Sciatic nerve (tissue), 2 donors: ENCODE measurements at regions not wholly inside any gene's neighbourhood (a gene's known extent, or its start where the extent isn't known, plus 50 kb on each side); places are given as distances from the start of the nearest gene placed in this dataset.
"Not testable (repeated sequence)": the region's sequence is repeated elsewhere in the genome, so short reads cannot be mapped to it uniquely, and the experiment has no call there.

Experiments
- ATAC-seq: fragments of 200-7000 bp; cut with Tn5 transposase; one replicate; pipeline ENCODE4 v1.9.1; 2020; ENCODE audit warnings: mild to moderate bottlenecking, moderate library complexity
- DNase-seq: peaks from one replicate; pipeline ENCODE4 v3.0.0-alpha.2; 2020; ENCODE audit warnings: low spot score
- intact Hi-C: fragments of 100-400 bp; cut with DNase I; formaldehyde crosslinking; loops from one replicate; pipeline ENCODE4 v1.14.2; 2022
- donor health status: DM: no; HTN: no; CAD: no.
- donor health status: DM: no; HTN: no; CAD: no.

DNA sequence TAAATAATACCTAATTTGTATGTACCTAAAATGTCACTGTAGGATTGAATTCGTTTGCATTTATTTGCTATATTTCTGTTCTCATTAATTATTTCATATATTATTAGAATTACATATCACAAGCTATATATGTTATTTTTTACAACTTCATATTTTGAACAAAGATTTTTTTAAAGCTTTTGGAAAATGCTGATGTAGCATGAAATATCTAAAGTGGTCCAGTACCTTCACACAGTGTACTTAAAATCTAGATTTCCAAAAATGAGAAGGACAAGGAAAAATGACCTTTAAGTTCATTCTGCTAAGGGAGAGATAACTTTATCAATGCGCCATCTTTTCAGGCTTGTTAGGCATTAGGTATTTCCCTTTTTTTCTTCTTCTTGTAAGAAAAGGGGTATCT is 71.8 kb downstream of the LARP7 start:
- intact Hi-C loops: no loop called here
- no peak for ATAC-seq
- DNase-seq: no peak

GRCh38 chr4:112714922-112715901 is 78.3 kb downstream of the LARP7 start:
- DNase-seq (no peak), ATAC-seq (no peak)
- intact Hi-C loops: no loop called here

- ATAC-seq (no peak), DNase-seq (no peak)
- intact Hi-C loops: no loop called here
Measured at GRCh38 chr4:112717856-112718255, 80.9 kb downstream of the LARP7 start.

DNA sequence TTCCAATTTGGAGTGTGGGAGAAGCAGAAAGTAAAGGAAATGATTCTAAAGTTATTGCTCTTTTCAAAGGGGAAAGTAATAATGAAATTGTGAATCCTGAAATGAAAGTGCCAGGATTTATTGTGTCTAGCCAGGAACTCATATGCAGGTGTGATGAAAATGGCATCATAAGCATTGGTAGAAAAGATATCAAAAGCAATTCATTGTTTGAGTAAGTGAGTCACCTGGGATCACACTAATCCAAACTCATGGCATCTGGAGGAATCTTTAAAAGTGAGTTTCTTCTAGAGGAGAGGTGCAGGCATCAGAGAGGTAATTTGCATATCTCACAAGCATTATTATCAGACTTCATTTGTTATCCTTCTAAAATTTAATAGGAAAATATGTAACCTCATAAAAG is 84.7 kb downstream of the LARP7 start:
- intact Hi-C loops: no loop called here
- ATAC-seq: no peak
- no peak for DNase-seq

GRCh38 chr4:112726041-112726440 is 89.1 kb downstream of the LARP7 start:
- intact Hi-C loops: no loop called here
- ATAC-seq: no peak

GRCh38 chr4:112727728-112728127 is 90.8 kb downstream of the LARP7 start:
- intact Hi-C loops, ATAC-seq, DNase-seq: not testable (repeated sequence)

More at GRCh38 chr4:112726041-112726440, 89.1 kb downstream of the LARP7 start:
- DNase-seq: no peak

DNA sequence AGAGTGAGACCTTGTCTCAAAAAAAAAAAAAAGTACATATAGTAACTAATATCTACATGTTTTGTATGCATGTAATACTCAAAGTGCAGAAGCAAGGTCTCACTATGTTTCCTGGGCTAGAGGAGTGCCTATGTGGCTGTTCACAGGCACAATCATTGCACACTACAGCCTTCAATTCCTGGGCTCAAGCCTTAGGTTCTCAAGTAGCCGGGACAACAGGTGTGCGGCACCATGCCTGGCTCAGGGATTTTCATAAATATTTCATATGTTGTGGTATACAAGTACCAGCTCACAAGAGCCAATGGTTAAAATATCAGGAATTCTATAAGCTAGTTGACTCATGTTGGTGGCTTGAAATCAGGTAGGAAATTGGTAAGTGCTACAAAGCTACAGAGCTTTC is 94.8 kb downstream of the LARP7 start:
- DNase-seq: no peak
- ATAC-seq: no peak
- intact Hi-C loops: no loop called here

DNA sequence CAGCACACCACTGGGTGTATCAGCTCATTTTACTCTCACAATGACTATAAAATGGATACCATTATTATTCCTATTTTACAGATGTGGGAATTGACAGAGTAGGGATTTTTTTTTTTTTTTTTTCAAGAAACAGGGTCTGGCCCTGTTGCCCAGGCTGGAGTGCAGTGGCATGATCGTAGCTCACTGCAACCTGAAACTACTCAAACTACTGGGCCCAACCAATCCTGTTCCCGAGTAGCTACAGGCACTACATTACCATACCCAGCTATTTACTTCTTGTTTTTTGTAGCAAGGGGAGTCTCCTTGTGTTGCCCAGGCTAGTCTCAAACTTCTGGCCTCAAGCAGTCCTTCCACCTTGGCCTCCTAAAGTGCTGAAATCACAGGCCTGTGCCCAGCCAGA is 95.2 kb downstream of the LARP7 start:
- intact Hi-C loops: no loop called here
- no peak for DNase-seq
- no peak for ATAC-seq

DNA sequence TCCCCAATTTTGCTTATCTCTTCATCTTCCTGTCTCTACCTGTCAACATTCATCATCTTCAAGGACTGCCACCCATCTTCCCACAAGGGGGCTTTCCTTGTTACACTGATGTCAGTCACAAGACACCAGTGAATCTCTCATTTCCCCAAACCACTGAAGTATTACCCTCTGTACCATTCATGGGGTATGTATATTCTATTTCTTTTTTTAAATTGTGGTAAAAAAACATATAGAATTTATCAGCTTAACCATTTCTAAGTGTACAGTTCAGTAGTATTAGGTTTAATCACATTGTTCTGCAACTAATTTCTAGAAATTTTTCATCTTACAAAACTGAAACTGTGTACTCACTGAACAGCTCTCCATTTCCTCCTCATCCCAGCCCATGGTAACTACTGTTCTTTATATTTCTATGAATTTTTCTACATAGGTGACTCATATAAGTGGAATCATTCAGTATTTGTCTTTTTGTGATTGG is 98.6 kb downstream of the LARP7 start:
- ATAC-seq (no peak), DNase-seq (no peak)
- intact Hi-C loops: no loop called here

- DNase-seq (no peak), ATAC-seq (no peak)
- intact Hi-C loops: no loop called here
Measured at GRCh38 chr4:112736718-112737135, 99.8 kb downstream of the LARP7 start.

- ATAC-seq (no peak), DNase-seq (no peak)
- intact Hi-C loops: no loop called here
Measured at GRCh38 chr4:112739442-112739841, 102.5 kb downstream of the LARP7 start.

GRCh38 chr4:112747036-112747435 is 110.1 kb downstream of the LARP7 start:
- ATAC-seq (no peak), DNase-seq (no peak)
- intact Hi-C loops: no loop called here

- ATAC-seq (no peak), DNase-seq (no peak)
- intact Hi-C loops: no loop called here
Measured at GRCh38 chr4:112748352-112748878, 111.5 kb downstream of the LARP7 start.

- intact Hi-C loops, ATAC-seq, DNase-seq: not testable (repeated sequence)
Measured at GRCh38 chr4:112750749-112751148, 113.8 kb downstream of the LARP7 start.

GRCh38 chr4:112751447-112751846 is 114.5 kb downstream of the LARP7 start:
- intact Hi-C loops: no loop called here
- no peak for DNase-seq
- no peak for ATAC-seq

- no peak for ATAC-seq
- intact Hi-C loops: no loop called here
- DNase-seq: no peak
Measured at GRCh38 chr4:112752061-112752460, 115.1 kb downstream of the LARP7 start.

- DNase-seq: no peak
- intact Hi-C loops: no loop called here
Measured at GRCh38 chr4:112752510-112752909, 115.6 kb downstream of the LARP7 start.

GRCh38 chr4:112753333-112753732 is 116.4 kb downstream of the LARP7 start:
- ATAC-seq (no peak), DNase-seq (no peak)
- intact Hi-C loops: no loop called here

More at GRCh38 chr4:112752510-112752909, 115.6 kb downstream of the LARP7 start:
- no peak for ATAC-seq

GRCh38 chr4:112759313-112759712 is 122.4 kb downstream of the LARP7 start:
- intact Hi-C loops: no loop called here
- ATAC-seq (no peak), DNase-seq (no peak)

DNA sequence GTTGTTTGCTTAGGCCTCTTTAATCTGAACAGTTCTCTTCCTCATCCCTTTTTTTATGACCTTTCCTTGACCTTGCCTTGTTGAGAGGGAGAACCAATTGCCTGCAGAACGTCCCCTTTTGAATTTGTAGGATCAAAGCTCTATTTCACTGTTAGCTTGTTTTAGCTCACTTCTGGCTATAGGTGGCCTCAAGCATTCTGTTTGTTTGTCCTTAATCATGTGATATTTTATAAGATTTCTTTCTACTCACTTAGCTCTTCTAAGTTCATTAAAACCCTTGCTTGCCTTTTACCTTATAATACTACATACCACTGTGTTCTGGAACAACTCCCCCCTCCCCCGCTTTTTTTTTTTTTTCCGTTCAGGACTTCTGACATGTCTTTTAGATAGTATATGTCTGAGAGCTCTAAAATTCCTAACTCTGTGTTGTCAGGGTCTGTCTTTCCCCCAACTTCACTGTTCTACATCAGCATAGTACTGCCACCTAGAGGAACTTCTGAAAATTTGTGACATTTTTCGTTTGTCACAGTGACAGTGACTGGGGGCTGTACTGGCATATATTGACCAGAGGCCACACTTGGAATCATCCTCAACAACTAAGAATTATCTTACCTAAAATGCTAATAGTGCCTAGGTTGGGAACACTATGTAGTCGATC is 128.5 kb downstream of the LARP7 start:
- ATAC-seq (no peak), DNase-seq (no peak)
- intact Hi-C loops: no loop called here
